Common myeloid progenitor, CD34-positive (primary cell): ENCODE measurements at regions not wholly inside any gene's neighbourhood (a gene's known extent, or its start where the extent isn't known, plus 50 kb on each side); places are given as distances from the start of the nearest gene placed in this dataset.
A peak's percentile ranks its signal among the peaks of the same experiment; 100 is the strongest.
"Not testable (repeated sequence)": the region's sequence is repeated elsewhere in the genome, so short reads cannot be mapped to it uniquely, and the experiment has no call there.

Source experiments
- CTCF ChIA-PET: fragments of 350-600 bp; sonication (Branson Sonifier 250); formaldehyde crosslinking; loops from one replicate; lab custom pipeline; 2021; ENCODE audit warnings: antibody characterized with exemption; lab: Charles Lee
- POLR2A ChIA-PET: fragments of 350-600 bp; sonication (Branson Sonifier 250); formaldehyde crosslinking; loops from one replicate; lab custom pipeline; 2021; ENCODE audit warnings: antibody characterized with exemption; lab: Charles Lee
- DNase-seq, 3 donors: peaks; one replicate each; pipeline versions ENCODE4 v3.0.0 to v3.0.0-alpha.2; 2013
- H3K27ac ChIP-seq, 2 experiments: 1 replicate in 1 of 2; 2 replicates in 1 of 2; pipeline ENCODE4 v1.7.0; 2013; ENCODE audit warnings: inconsistent platforms in 2 of 2, low read length in 2 of 2, mild to moderate bottlenecking in 2 of 2, low read depth in 1 of 2, moderate library complexity in 1 of 2; ENCODE audit not compliant: severe bottlenecking in 2 of 2, insufficient read depth in 1 of 2, poor library complexity in 1 of 2
- H3K27me3 ChIP-seq, 5 experiments: replicated peaks in 2 of 5; 1 replicate in 3 of 5; 2 replicates in 2 of 5; pipeline versions ENCODE4 v1.6.1 to v1.7.0; 2013; ENCODE audit warnings: low read length in 4 of 5, mild to moderate bottlenecking in 2 of 5, moderate library complexity in 2 of 5, inconsistent platforms in 1 of 5; ENCODE audit not compliant: insufficient read depth in 5 of 5, control insufficient read depth in 4 of 5
- H3K36me3 ChIP-seq, 4 experiments: 1 replicate in 2 of 4; 2 replicates in 2 of 4; pipeline versions ENCODE4 v1.6.1 to v1.7.0; 2013; ENCODE audit warnings: low read length in 3 of 4, control low read depth in 1 of 4, mild to moderate bottlenecking in 1 of 4; ENCODE audit not compliant: control insufficient read depth in 4 of 4, insufficient read depth in 4 of 4
- H3K4me1 ChIP-seq, 4 experiments: 1 replicate in 3 of 4; 2 replicates in 1 of 4; pipeline versions ENCODE4 v1.6.1 to v1.7.1; 2013; ENCODE audit warnings: low read length in 3 of 4, mild to moderate bottlenecking in 3 of 4, control low read depth in 1 of 4, inconsistent platforms in 1 of 4, moderate library complexity in 1 of 4; ENCODE audit not compliant: control insufficient read depth in 4 of 4, insufficient read depth in 4 of 4; ENCODE audit errors: control extremely low read depth in 1 of 4
- H3K4me3 ChIP-seq, 7 experiments: 1 replicate in 4 of 7; 2 replicates in 3 of 7; pipeline versions ENCODE4 v1.5.1 to v1.7.0; 2013; ENCODE audit warnings: mild to moderate bottlenecking in 7 of 7, low read length in 6 of 7, moderate library complexity in 6 of 7, inconsistent platforms in 2 of 7, low read depth in 2 of 7, control low read depth in 1 of 7; ENCODE audit not compliant: insufficient read depth in 4 of 7, control insufficient read depth in 1 of 7; ENCODE audit errors: extremely low read depth in 1 of 7
- H3K9me3 ChIP-seq, 5 experiments: 1 replicate in 4 of 5; 2 replicates in 1 of 5; pipeline versions ENCODE4 v1.6.1 to v1.7.1; 2013; ENCODE audit warnings: low read length in 4 of 5, mild to moderate bottlenecking in 2 of 5, inconsistent platforms in 1 of 5, low read depth in 1 of 5, moderate library complexity in 1 of 5; ENCODE audit not compliant: control insufficient read depth in 4 of 5, insufficient read depth in 2 of 5; ENCODE audit errors: control extremely low read depth in 1 of 5
- WGBS: methylation state at CpG from one replicate; pipeline ENCODE4 v1.1.5; 2013; ENCODE audit not compliant: insufficient coverage; 5-methylcytosine and 5-hydroxymethylcytosine counted together

- no peak for DNase-seq
Observed at GRCh38 chr10:33012306-33012705, 54.3 kb upstream of the ITGB1 start.

GRCh38 chr10:33010132-33011037 is 52.4 kb upstream of the ITGB1 start:
- no peak overlapping the region for H3K4me3 ChIP-seq
- ChIA-PET CTCF (interaction anchor here (0.9 to 3.0 kb wide), 7 partner anchors 8 to 218 kb away, joined by 3 to 15 read pairs (median 5); no protein-coding TSS in a partner anchor), POLR2A (no interaction called here)
- DNase-seq, result peak in 2 of 3 donors; percentile 7 to 84
- H3K4me1 ChIP-seq, result peaks cover 5 to 13% (median 13%) of the 10 kb centered on the region in 4 experiments
- WGBS, result 17% methylated on average over 12 of the region's 12 CpGs
- no peaks in the 10 kb centered on the region for H3K9me3 ChIP-seq
- H3K27ac ChIP-seq, result no peak overlapping the region
- H3K36me3 ChIP-seq, result no peaks in the 10 kb centered on the region
- H3K27me3 ChIP-seq, result peaks cover 0 to 5% (median 0%) of the 10 kb centered on the region in 5 experiments

More at GRCh38 chr10:33012306-33012705, 54.3 kb upstream of the ITGB1 start:
- POLR2A ChIA-PET, result no interaction called here
- Histone ChIP-seq H3K27ac (no peak overlapping the region), H3K4me1 (peaks cover 2 to 6% (median 5%) of the 10 kb centered on the region in 4 experiments), H3K27me3 (peaks cover 0 to 5% (median 0%) of the 10 kb centered on the region in 5 experiments), H3K36me3 (no peaks in the 10 kb centered on the region), H3K4me3 (no peak overlapping the region), H3K9me3 (no peaks in the 10 kb centered on the region)
- 80% methylated on average over 4 of the region's 5 CpGs for WGBS
- CTCF ChIA-PET, result no interaction called here

GRCh38 chr10:33009244-33010131 is 51.5 kb upstream of the ITGB1 start:
- WGBS, result 56% methylated on average over 5 of the region's 5 CpGs
- POLR2A ChIA-PET, result interaction anchor here (0.7 kb wide), 1 partner anchor 57 kb away, joined by 3 read pairs; no protein-coding TSS in a partner anchor

DNA sequence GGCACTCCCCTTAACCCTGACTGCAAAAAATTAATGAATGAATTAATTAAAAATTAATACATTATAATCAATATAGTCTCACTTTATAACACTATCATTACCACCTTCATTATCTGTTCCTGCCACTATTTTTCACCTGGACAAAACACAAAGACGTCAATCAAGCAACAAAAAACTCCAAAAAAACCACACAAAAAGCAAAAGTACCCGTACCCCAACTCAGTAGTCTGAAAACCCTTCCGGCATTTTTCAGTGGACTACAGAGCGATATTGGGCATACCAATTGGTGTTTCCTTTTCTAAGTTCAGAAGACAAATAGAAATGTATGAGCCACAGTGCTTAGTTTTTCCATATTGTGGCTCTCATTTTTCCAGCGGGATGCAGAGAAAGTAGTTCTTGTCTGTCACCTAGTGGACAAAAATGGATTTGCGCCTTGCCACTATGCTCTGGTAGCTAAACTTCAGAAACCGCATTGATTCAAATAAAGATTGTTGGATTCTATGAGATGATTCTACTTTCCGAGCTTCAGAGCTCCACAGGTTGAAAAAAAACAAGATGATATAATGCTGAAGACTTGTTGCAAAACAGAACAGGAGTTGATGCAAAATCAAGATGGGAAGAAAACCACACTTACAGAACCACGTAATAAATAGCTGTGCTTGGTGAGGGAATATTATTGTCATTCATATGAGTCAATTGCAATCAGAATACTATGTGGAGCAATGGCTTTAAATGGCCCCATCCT is 50.6 kb upstream of the ITGB1 start:
- WGBS, result 9% methylated on average over 7 of the region's 9 CpGs
- H3K4me1 ChIP-seq, result peaks cover 5 to 19% (median 17%) of the 10 kb centered on the region in 4 experiments
- no peak overlapping the region for H3K27ac ChIP-seq
- ChIA-PET CTCF (interaction anchor here (0.6 to 3.0 kb wide), 20 partner anchors 10 to 752 kb away, joined by 3 to 15 read pairs (median 4); no protein-coding TSS in a partner anchor), POLR2A (interaction anchor here (0.7 kb wide), 1 partner anchor 56 kb away, joined by 3 read pairs; no protein-coding TSS in a partner anchor)
- H3K4me3 ChIP-seq, result peak overlapping the region in 5 of 7 experiments; percentile 21 to 65 (median 51)
- no peaks in the 10 kb centered on the region for H3K36me3 ChIP-seq
- DNase-seq, result peak; percentile 72 to 83 (median 81)
- no peaks in the 10 kb centered on the region for H3K9me3 ChIP-seq
- peaks cover 0 to 5% (median 0%) of the 10 kb centered on the region in 5 experiments for H3K27me3 ChIP-seq

More at GRCh38 chr10:33009244-33010131, 51.5 kb upstream of the ITGB1 start:
- H3K4me3 ChIP-seq, result no peak overlapping the region
- peaks cover 5 to 19% (median 17%) of the 10 kb centered on the region in 4 experiments for H3K4me1 ChIP-seq
- no peaks in the 10 kb centered on the region for H3K9me3 ChIP-seq
- H3K27ac ChIP-seq, result no peak overlapping the region
- DNase-seq, result no peak
- H3K36me3 ChIP-seq, result no peaks in the 10 kb centered on the region
- CTCF ChIA-PET, result interaction anchor here (0.6 to 3.0 kb wide), 22 partner anchors 9 to 753 kb away, joined by 3 to 15 read pairs (median 4); no protein-coding TSS in a partner anchor
- H3K27me3 ChIP-seq, result peaks cover 0 to 5% (median 0%) of the 10 kb centered on the region in 5 experiments

GRCh38 chr10:33007731-33008381 is 49.8 kb upstream of the ITGB1 start:
- peaks cover 5 to 19% (median 17%) of the 10 kb centered on the region in 4 experiments for H3K4me1 ChIP-seq
- H3K9me3 ChIP-seq, H3K27me3 ChIP-seq, POLR2A ChIA-PET, H3K27ac ChIP-seq, DNase-seq, H3K36me3 ChIP-seq, H3K4me3 ChIP-seq: not testable (repeated sequence)
- CTCF ChIA-PET, result interaction anchor here (1.0 to 3.0 kb wide), 5 partner anchors 23 to 215 kb away, joined by 3 to 15 read pairs (median 4); no protein-coding TSS in a partner anchor
- 100% methylated on average over 5 of the region's 9 CpGs for WGBS
